ENCODE measurements at regions not wholly inside any gene's neighbourhood (a gene's known extent, or its start where the extent isn't known, plus 50 kb on each side); places are given as distances from the start of the nearest gene placed in this dataset.
"Not testable (repeated sequence)": the region's sequence is repeated elsewhere in the genome, so short reads cannot be mapped to it uniquely, and the experiment has no call there.

DNA sequence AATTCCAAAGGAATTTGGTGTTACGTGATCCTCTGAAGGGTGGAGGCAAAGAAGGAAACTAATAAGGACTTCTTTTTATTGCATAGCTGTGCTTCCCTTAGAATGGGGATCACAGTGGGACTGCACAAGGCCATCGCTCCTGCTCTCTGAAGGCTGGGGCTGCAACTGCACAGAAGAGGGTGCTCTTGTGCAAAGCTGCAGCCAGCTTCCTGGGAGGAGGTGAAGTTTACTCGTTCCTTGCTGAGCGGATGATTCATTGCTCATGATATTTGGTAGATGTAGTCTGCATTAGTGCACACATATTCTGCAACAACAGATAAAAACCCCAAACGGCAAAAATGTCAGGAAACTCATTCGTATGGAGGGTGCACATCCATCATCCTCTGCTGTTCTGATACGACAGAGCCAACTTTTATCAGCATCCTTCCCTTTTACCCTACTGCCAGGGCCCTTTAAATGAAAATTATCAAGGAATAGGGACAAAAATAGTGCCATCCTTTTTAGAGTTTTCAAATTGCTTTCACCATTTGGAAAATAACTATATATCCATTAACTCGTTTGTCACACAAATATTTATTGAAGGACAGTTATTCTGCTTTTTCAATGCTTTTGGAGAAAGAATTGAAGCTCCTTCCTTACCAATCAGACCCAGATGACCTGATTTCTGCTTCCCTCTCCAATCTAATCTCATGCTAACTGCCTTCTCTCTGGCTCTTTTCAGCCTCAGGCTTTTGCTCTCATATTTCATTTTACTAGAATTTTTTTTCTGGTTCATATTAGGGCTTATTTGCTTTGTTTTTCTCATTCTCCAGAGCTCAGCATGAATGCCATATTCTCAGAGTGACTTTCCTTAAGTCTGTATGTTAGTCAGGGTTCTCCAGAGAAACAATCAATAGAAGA, 263.6 kb downstream of the DUSP10 start:
- no peak for FAIRE-seq

DNA sequence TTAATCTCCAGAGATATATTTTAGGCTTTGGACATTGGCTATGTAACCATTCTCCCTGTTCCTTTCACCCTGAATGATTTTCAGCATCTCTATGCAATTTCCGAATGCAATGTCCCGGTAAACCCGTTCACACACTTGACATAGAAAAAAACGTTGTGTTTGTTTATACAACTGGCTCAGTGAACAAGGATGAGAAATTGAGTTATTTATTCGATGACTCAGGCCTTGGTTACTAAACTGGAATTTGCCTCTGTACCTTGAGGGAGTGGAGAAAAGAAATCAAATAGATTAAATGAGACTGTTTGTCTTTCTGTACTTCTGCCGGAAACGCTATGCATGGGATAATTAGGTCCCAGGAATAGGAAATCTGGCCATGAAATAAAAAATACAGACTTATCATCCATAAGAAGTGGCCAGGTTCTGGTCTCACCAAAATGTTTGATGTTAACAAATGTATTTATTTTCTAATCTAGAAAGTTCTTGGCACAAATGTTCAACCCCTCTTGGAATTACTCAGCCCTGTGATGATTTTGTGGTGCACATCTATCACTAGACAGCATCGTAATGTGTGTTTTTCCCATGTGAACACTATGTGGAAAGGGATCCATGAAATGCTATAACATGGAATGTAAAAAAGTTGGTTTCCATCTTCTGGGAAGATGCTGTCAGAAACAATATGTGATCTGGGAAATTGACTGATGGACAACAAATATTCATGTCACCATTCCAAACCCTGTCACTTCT, 253.9 kb downstream of the DUSP10 start:
- no peak for FAIRE-seq

DNA sequence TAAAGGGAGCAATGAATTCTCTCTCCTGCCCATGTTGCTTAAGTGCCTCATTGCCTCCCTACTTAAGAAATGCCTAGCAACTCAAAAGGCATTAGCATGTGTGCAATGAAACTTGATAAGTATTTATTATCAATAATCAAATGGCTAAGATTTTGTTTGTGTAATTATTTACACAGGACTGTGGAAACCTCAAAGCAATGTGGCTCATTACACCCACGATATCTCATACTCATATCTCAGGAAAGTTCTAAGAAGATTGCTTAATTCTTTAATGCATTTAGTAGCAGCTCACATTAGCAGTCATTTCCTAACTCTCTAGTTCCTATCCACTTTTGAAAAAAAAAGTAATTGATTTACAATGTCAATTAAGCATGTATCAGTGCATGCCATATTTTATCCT, 253.3 kb downstream of the DUSP10 start:
- FAIRE-seq: no peak

DNA sequence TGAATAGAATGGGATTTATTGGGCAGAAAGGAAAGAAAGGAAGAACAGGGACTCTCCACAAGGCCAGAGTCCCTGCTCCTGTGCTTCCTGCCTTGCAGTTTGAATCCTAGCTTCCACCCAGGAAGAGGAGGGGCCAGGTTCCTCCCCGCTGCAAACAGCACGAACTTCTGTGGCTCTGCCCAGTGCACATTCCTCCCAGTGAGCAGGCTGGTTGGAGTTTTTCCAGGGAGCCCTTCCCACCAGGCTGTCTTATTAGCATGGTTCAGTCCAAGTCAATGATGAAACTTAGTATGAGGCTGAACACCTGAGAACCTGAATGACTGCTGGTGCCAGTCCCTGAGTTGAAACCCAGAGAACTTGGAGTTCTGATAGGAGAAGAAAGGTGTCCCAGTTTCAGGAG, 247.2 kb downstream of the DUSP10 start:
- no peak for FAIRE-seq

DNA sequence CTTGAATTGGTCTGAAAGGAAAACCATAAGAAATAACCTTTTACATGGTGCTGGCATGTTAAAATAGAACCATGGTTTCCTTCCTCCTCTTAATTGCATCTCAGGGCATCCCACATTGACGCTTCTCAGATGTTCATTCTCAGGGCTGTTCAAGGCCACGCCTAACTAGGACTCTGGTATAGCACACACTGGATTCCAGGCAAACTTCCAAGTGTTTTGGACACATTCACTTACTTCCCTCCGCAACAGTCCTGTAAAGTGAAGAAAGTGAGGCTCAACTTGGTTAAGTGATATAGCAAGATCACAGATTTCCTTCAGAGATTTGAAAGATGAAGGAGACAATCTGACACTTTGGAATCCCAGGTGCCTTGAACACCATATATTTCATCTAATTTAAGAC, 244.8 kb downstream of the DUSP10 start:
- FAIRE-seq: no peak

DNA sequence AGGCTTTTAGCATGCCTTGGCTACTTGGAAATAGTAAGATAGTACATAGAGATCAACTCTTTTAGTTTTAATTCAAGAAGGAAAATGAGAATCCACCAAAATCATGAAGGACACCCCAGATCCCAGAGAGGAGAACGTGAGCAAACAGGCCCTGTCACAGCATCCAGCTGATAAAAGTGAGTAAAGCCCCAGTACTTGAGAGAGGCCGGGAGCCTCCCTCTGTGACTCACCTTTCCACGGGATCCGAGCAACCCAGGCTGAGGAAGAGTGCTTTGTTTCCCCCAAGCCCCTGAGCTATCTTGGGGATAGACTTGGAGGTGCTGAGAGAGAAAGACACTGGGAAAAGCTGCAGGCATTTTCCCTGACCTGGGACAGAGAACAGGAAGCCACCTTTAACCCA, 238.6 kb downstream of the DUSP10 start:
- no peak for FAIRE-seq

DNA sequence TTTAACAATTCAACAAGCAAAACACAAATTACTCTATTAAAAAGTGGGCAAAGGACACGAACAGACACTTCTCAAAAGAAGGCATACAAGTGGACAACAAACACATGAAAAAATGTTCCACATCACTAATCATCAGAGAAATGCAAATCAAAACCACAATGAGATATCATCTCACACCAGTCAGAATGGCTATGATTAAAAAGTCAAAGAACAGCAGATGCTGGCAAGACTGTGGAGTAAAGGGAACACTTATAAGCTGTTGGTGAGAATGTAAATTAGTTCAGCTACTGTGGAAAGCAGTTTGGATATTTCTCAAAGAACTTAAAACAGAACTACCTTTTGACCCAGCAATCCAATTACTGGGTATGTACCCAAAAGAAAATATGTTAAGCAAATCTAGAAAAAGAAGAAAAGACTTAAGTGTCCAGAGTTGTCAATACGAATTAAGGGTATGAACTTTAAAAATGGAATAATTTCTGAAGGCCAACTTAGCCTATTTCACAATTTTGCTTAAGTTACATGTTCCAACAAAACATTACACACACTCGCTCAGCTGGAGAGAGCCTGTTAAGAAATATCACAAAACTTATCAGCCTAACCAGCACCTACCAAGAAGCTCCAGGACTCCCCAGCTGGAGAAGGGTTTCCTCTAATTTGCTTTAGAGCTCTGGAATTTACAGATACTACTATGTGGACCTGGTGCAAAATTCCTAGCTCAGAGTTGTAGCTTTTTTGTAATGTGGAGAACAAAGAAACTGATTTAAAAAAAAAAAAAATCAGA, 232.1 kb downstream of the DUSP10 start:
- no peak for FAIRE-seq

DNA sequence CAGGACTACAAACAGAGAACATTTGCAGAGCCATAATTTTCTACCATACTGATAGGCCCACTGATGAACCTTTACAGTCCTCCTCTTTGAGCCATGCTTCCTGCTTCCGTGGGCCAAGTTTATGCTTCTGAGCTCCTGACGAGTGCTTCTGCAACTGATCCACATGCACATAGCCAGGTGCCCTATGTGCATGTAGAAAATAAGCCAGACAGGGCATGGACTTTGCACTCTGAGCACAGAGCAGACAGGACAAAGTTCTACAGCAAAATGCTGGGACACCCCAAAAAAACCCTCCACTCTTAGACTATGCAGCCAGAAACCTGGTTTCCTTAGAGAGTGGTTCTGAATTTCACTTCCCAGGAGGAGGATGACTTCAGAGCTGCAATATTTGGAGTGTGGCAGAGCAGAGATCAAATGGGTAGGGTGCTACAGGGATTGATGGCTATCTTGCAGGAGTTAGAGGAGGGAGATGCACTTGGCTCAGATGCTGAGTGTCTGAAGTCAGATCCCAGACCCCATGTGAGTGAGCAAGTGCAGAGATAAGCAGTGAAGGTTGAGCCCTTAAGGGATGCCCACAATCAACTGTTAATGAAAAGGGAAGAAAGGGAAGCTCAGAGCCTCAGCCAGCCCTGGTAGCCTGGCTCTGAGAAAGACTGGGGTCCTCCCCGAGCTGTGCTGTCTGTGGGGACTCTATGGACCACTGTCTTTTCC, 230.9 kb downstream of the DUSP10 start:
- FAIRE-seq: no peak

DNA sequence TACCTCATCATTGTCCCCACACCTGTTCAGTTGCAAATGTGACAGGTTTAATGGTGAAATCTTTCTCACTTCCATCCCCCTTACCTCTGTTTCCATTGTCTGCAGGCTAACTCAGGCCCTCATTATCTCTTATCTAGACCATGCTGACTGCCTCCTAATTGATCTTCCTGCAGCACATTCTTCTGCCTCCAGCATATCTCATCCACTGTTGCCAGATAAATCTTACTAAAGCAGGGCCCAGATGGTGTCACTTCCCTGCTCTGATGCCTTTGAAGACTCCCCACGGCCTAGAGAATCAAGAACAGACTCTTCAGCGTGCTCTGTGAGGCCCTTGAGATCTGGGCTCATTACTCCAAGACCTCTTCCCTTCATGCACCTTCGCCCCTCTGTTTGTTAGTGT, 230.1 kb downstream of the DUSP10 start:
- no peak for FAIRE-seq

DNA sequence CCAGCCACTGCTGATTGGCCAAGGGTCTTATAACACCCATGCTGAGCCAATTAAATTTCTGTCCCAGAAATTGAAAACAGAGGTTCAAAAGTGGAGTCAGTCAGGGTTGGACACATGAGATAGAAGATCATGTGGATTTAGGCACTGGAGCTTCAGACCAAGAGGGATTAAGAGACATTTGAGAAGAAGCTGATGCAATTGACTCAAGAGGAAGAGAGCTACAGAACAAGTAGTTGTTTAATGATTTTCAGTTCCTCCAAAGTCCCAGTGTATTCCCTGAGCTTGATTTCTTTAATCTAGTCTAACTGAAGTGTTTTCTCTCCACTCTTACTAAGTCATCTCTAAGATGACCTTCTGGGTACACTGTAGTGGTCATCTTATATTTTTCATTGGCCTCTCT, 227.1 kb downstream of the DUSP10 start:
- no peak for FAIRE-seq

DNA sequence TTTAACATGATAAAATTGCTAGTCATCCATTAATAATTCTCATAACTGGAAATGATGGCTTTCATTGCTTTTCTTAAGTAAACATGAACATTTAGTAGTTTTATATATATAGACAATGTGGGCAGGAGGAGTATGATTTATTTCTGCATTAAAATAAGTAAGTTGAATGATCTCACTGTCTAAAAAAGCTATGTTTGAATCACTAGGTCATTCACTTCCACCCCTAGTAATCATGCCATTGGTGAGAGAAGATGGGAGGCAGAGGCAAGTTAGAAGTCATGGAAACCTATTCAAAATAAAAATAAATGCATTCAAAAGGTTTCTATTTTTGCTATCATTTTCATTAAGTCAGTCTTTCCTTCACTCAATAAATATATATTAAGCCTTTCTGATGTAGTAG, 226.4 kb downstream of the DUSP10 start:
- FAIRE-seq: no peak

DNA sequence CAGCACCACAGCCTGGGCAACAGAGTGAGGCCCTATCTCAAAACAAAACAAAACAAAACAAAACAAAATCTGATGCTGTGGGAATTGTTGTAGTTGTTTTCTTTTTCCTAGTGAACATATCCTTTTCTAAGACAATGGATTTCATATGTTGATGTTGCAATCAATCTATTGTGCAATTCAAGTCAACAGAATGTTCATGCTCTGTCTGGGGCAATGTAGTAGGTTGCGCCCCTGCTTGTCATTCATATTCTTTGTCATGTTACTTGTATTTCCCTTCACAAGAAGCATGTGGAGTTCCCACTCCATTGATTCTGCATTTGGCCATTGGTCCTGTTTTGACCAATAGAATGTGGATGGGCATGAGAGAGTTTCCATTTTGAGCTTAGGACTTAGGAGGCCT, 223.9 kb downstream of the DUSP10 start:
- FAIRE-seq: no peak

DNA sequence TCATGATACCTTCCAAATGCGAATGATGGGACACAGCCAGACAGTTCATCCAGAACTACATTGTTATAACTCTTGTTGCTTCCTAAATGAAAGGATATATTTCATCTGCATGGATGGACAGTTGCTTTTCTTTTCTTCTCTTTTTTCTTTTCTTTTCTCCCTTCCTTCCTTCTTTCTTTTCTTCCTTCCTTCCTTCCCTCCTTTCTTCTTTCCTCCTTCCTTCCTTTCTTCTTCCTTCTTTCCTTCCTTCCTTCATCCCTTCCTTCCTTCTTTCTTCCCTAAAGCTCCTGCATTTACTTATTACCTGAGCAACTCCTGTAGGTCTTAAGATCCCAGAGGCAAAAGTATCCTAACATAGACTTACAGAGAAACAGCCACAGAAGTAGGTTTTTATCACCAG, 221.6 kb downstream of the DUSP10 start:
- FAIRE-seq: no peak

DNA sequence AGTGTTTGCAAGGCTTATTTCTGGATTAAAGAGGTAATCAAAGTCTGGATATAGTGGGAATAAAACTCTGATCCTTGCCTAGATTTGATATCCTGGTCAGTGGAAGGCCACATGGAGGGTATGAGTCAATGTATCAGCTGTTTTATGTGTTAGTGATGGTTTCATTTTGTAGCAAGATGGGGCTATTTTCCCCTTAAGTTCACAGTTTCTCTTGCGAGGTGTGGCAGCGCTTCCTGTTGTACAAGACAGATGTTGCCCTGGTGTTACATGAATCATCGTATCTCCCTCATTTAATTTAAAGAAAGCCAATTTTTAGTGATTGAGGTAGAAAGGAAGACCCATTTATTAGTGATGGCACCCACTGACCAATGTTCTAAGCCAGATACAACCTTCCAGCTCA, 220.2 kb downstream of the DUSP10 start:
- FAIRE-seq: no peak

DNA sequence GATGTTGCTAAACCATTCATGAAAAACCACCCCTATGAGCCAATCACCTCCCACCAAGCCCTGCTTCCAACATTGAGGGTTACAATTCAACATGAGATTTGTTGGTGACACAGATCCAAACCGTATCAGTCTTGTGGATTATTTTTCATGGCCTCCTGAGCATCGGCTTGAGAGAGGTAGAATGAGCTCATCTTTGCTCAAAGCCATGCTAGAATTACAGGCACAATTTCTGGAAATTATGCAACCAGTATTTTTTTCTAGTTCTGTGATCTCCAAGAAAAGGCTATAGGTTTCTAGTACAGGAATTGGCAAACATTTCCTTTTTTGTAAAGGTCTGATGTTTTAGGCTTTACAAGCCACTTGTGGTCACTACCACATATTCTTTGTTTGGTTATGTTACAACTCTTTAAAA, 219.4 kb downstream of the DUSP10 start:
- FAIRE-seq: no peak

DNA sequence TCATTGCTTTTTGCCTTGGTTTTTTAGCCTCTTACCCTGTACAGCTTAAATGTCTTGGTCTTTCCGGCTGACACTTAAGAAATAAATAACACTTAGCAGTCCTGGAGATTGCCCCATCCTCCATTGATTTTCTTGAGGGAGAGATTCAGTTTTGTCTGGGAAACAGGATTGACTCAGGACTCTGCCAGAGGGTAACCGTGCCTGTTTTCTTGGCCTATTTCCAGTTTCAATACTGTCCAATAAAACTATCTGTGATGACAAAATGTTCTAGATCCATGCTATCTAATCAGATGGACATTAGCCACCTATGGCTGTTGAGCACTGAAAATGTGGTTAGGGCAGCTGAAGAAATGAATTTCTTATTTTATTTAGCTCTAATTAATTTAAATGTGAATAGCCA, 216.1 kb downstream of the DUSP10 start:
- FAIRE-seq: no peak

DNA sequence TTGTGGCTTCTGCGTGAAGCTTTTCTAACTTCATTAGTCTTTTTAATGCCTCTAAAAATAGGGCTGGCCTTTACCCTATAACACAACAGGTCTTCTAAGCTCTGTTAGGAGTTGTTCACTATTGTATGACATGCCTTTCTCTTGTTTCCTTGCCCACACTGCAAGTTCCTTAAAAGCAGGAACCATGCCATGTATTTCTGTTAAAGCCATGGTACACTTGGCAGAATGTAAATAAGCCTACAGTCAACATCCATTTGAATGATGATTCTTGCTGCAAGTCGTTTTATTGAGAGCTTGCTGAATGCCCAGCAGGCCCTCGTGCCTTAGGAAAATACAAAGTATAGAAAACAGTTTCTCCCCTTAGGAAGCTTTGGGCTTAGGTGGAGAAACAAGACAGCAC, 214.6 kb downstream of the DUSP10 start:
- FAIRE-seq: no peak

DNA sequence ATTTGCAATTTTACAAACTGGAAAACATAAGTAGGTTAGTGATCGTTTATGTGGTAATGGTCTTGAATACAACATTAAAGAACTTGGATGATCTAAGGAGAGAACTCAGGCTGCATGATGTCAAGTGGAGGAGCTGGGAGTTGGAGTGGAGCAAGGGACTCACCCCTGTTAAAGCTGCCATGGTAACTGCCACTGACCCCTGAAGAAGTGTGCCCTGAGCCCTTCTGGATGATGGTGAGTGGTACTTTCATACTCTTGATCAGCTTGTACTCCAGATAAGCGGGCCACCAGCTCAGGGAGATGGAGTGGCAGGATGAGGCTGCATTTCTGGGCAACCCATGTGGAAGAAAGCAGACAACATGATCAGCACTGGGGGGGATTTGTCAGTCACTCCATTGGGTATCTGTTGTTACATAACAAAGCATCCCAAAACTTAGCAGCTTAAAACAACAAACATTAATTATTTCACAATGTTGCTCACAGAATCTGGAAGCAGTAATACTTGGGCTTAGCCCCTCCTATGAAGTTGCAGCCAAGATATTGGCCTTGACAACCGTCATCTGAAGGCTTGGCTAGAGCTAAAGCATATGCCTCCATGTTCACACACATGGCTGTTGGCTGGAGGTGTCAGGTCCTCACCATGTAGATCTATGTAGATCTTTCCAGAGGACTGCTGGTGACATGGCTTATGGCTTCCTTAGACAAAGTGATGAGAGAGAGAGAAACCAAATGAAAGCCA, 213.8 kb downstream of the DUSP10 start:
- FAIRE-seq: no peak

DNA sequence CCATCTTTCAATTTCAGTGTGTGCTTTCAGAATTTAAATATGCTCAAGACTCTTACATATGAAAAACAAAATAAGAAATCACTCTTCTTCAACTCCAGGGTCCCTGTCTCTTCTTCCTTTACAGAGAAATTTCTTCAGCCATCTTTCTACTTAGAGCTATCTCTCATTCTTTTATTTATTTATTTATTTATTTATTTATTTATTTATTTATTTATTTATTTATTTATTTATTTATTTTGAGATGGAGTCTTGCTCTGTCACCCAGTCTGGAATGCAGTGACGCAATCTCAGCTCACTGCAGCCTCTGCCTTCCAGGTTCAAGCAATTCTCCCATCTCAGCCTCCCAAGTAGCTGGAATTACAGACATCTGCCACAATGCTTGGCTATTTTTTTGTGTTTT, 211.7 kb downstream of the DUSP10 start:
- FAIRE-seq: not testable (repeated sequence)

DNA sequence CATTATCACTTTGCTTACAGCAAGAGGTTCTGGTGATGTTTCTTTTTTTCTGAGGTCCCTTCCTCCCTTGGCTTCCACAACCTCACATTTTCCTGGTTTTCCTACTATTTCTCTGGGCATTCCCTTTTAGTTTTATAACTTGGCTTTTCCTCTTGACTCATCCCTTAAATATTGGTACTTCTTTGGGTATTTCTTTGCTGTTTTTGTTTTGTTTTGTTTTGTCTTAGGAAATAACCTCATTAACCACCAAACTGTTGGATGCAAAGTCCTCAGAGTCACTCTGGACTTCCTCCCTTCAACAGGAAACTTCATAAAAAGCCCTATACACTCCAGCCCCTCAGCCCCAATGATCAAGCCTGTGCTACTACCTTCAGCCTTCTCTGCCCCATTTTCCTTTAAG, 211.1 kb downstream of the DUSP10 start:
- no peak for FAIRE-seq

DNA sequence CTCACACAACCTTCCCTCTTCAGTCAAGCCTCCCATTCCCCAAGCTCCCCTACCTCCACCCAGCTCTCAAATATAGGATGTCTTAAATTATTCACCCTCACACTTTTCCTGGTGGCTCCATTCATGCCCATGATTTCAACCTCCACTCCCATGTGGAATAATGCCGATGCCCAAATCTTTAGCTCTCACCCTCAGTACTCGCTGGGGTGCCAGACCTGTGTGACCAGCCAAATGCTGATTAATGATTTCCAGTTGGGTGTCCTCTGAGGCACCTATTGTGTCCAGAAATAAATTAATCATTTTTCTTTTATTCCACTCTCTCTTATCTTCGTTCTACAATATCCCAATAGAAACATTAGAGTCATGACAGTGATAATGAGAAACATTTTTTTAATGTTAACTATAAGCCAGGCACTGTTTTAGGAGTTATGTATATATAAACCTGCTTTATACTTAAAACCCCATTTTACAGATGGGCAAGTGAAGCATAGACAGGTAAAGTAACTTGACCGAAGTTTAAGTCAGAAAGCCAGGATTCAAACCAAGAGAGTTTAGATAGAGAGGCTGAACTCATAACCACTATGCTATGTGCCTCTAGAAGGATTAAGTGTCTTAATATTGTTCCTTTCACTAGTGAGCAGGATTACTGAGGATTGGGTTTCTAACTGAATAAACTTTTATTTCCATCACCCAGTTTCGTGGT, 209.7 kb downstream of the DUSP10 start:
- FAIRE-seq: no peak

DNA sequence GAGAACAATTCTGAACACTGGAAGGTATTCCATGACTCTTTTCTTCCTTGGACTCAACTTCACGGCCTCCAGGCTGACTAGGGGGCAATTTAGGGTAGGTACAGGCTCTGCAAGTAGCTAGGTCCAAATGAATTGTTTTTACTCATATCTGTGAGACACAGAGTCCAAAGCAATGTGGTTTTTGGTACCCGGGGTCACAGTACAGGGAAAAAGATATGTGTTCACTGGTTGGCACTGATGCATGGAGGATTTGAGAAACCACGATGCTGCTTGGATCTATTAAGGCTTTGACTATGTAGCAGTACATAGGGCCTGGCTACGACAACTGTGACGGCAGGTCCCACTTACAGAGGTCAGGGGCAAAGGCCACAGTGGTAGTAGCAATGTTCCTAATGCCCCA, 200.6 kb downstream of the DUSP10 start:
- FAIRE-seq: no peak
